ENCODE measurements at regions not wholly inside any gene's neighbourhood (a gene's known extent, or its start where the extent isn't known, plus 50 kb on each side); places are given as distances from the start of the nearest gene placed in this dataset.

GRCh38 chr20:50283370-50283769, 92.7 kb downstream of the CEBPB start:
- TF ChIP-seq EZH2 (IDR thresholded peaks at IDR 0.05; ENCODE audit: borderline replicate concordance, low read depth, low read length, severe bottlenecking) (no peak), CTCF (IDR thresholded peaks at IDR 0.05; ENCODE audit: borderline replicate concordance, extremely low read depth, low read length, poor library complexity, severe bottlenecking) (no peak)
- H3K4me3 ChIP-seq (ENCODE audit: low read depth in 1 of 2, low read length in 2 of 2): no peak overlapping the region
- H3K9me3 ChIP-seq (ENCODE audit: insufficient read depth, low read length, severe bottlenecking): no peaks in the 10 kb centered on the region
- no peaks in the 10 kb centered on the region for H3K79me2 ChIP-seq (ENCODE audit: insufficient read depth, low read length)
- H2AFZ ChIP-seq (ENCODE audit: low read depth, low read length): no peak overlapping the region
- H3K4me2 ChIP-seq (ENCODE audit: insufficient read depth, low read length): no peak overlapping the region
- H3K27ac ChIP-seq (ENCODE audit: low read length): no peak overlapping the region
- peaks cover 14% of the 10 kb centered on the region for H4K20me1 ChIP-seq (ENCODE audit: insufficient read depth, low read length)
- no peaks in the 10 kb centered on the region for H3K4me1 ChIP-seq (ENCODE audit: insufficient read depth, low read length)
- no peaks in the 10 kb centered on the region for H3K27me3 ChIP-seq (ENCODE audit: insufficient read depth, low read length, poor library complexity)
- no peak overlapping the region for H3K9ac ChIP-seq (ENCODE audit: low read depth, low read length)
- DNase-seq (no peak), ATAC-seq (ENCODE audit: insufficient read depth, low read depth) (no peak)
- no peaks in the 10 kb centered on the region for H3K36me3 ChIP-seq (ENCODE audit: insufficient read depth, low read length)

GRCh38 chr20:50283922-50284810, 93.5 kb downstream of the CEBPB start:
- Histone ChIP-seq H3K27ac (ENCODE audit: low read length) (no peak overlapping the region), H3K4me3 (ENCODE audit: low read depth in 1 of 2, low read length in 2 of 2) (no peak overlapping the region), H3K27me3 (ENCODE audit: insufficient read depth, low read length, poor library complexity) (no peaks in the 10 kb centered on the region), H2AFZ (ENCODE audit: low read depth, low read length) (no peak overlapping the region), H3K9ac (ENCODE audit: low read depth, low read length) (no peak overlapping the region), H3K79me2 (ENCODE audit: insufficient read depth, low read length) (no peaks in the 10 kb centered on the region), H4K20me1 (ENCODE audit: insufficient read depth, low read length) (peaks cover 13% of the 10 kb centered on the region), H3K36me3 (ENCODE audit: insufficient read depth, low read length) (no peaks in the 10 kb centered on the region), H3K4me2 (ENCODE audit: insufficient read depth, low read length) (no peak overlapping the region), H3K9me3 (ENCODE audit: insufficient read depth, low read length, severe bottlenecking) (no peaks in the 10 kb centered on the region), H3K4me1 (ENCODE audit: insufficient read depth, low read length) (no peaks in the 10 kb centered on the region)
- TF ChIP-seq EZH2 (IDR thresholded peaks at IDR 0.05; ENCODE audit: borderline replicate concordance, low read depth, low read length, severe bottlenecking): no peak
- no peak for TF ChIP-seq CTCF (IDR thresholded peaks at IDR 0.05; ENCODE audit: borderline replicate concordance, extremely low read depth, low read length, poor library complexity, severe bottlenecking)
- DNase-seq (no peak), ATAC-seq (ENCODE audit: insufficient read depth, low read depth) (peak; percentile 50; the same call in 2 of the 3 replicates)

GRCh38 chr20:50284811-50285375, 94.3 kb downstream of the CEBPB start:
- no peaks in the 10 kb centered on the region for H3K4me1 ChIP-seq (ENCODE audit: insufficient read depth, low read length)

More at GRCh38 chr20:50284811-50285375, 94.3 kb downstream of the CEBPB start:
- DNase-seq (no peak), ATAC-seq (ENCODE audit: insufficient read depth, low read depth) (no peak)
- TF ChIP-seq EZH2 (IDR thresholded peaks at IDR 0.05; ENCODE audit: borderline replicate concordance, low read depth, low read length, severe bottlenecking) (no peak), CTCF (IDR thresholded peaks at IDR 0.05; ENCODE audit: borderline replicate concordance, extremely low read depth, low read length, poor library complexity, severe bottlenecking) (no peak)
- H3K9ac ChIP-seq (ENCODE audit: low read depth, low read length): no peak overlapping the region
- H3K4me3 ChIP-seq (ENCODE audit: low read depth in 1 of 2, low read length in 2 of 2): no peak overlapping the region
- no peaks in the 10 kb centered on the region for H3K79me2 ChIP-seq (ENCODE audit: insufficient read depth, low read length)
- H3K27ac ChIP-seq (ENCODE audit: low read length): no peak overlapping the region
- no peaks in the 10 kb centered on the region for H3K9me3 ChIP-seq (ENCODE audit: insufficient read depth, low read length, severe bottlenecking)
- H3K4me2 ChIP-seq (ENCODE audit: insufficient read depth, low read length): no peak overlapping the region
- H4K20me1 ChIP-seq (ENCODE audit: insufficient read depth, low read length): peaks cover 11% of the 10 kb centered on the region
- no peak overlapping the region for H2AFZ ChIP-seq (ENCODE audit: low read depth, low read length)
- no peaks in the 10 kb centered on the region for H3K36me3 ChIP-seq (ENCODE audit: insufficient read depth, low read length)
- no peaks in the 10 kb centered on the region for H3K27me3 ChIP-seq (ENCODE audit: insufficient read depth, low read length, poor library complexity)

Measured in DND-41 (cell line).